GM13977 (cell line): ENCODE measurements at regions not wholly inside any gene's neighbourhood (a gene's known extent, or its start where the extent isn't known, plus 50 kb on each side); places are given as distances from the start of the nearest gene placed in this dataset.

Source experiments
- DNase-seq: peaks from one replicate; pipeline ENCODE4 v3.0.0; 2012; ENCODE audit warnings: low spot score
- CTCF ChIP-seq: IDR thresholded peaks from 2 replicates; pipeline ENCODE4 v1.5.1; 2012; ENCODE audit warnings: mild to moderate bottlenecking, control low read depth; ENCODE audit not compliant: insufficient read depth; ENCODE audit errors: extremely low read depth, missing control alignments
- in situ Hi-C: fragments of 300-500 bp; cut with MboI; formaldehyde crosslinking; loops from one replicate; pipeline ENCODE4 v1.12.0; 2022; ENCODE audit warnings: low sequenced_read_pairs, low pct_unique_long_range_greater_than_20kb, mixed read lengths, inconsistent platforms; ENCODE audit not compliant: unreplicated experiment

DNA sequence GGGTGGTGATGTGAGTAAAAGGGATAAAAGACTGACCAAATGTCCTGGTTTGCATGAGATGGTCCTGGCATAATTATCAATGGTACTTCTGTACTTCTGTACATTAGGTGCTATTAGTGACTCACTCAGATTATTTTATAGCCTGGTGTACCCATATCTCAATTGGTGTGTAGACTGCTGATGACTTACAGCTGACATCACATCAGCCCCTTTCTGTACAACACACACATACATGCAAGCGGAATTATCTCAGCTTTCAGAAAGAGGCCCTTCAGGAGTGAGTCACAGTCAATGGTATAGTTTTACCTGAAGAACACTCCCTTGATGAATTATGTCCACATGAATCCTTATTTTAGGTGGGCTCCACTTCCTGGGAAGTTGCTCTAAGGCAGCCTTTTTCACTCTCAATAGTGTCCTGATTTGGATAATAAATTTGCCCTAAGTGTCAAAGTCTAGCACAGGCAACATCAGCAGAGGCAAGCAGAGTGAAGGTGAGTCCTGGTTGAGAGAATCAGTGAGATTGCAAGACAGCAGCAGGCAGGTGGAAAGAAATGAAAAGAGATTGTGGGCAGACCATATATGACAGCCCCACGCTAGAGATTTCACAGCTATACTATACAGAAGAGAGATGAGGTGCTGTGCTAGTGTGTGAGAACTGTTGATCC, 137.0 kb downstream of the ZPLD1 start:
- in situ Hi-C loops: no loop called here
- no peak for TF ChIP-seq CTCF
- DNase-seq: no peak

- in situ Hi-C loops: no loop called here
- no peak for TF ChIP-seq CTCF
- no peak for DNase-seq
Observed at GRCh38 chr3:102573483-102574028, 138.7 kb downstream of the ZPLD1 start.

GRCh38 chr3:102574355-102574754, 139.5 kb downstream of the ZPLD1 start:
- no peak for DNase-seq
- in situ Hi-C loops: no loop called here
- TF ChIP-seq CTCF: no peak

- TF ChIP-seq CTCF: no peak
- DNase-seq: no peak
- in situ Hi-C loops: no loop called here
Observed at GRCh38 chr3:102576651-102577050, 141.8 kb downstream of the ZPLD1 start.

DNA sequence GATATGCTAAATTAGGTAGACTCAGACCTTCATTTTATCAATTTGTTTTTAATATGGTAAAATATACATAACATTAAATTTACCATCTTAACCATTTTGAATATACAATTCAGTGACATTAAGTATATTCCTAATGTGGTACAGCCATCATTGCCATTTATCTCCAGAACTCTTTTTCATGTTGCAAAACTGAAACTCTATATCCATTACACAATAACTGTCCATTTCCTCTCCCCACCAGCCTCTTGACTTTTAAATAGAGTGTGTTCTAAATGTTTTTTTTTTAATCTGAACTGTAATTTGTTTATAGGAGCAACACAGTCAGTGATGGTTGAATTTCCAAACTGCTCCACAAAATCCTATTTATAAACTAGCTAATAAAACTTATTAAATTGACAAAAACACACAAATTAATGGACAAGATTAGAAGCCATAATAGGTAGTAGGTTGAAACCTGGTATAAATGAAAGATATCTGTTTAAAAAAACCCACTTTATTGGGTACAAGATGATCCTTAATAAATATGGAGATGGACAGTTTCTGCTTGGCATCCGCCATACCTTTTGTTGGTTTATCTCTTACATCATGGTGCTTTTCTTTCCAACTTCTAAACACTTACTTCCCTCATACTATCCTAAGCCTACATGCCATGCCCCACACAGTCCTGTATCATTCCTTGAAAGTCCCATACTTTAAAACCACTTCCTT, 142.4 kb downstream of the ZPLD1 start:
- no peak for DNase-seq
- in situ Hi-C loops: no loop called here
- no peak for TF ChIP-seq CTCF

GRCh38 chr3:102580760-102581159, 145.9 kb downstream of the ZPLD1 start:
- no peak for DNase-seq
- in situ Hi-C loops: no loop called here
- no peak for TF ChIP-seq CTCF
